WTC11 (cell line): ENCODE measurements at regions not wholly inside any gene's neighbourhood (a gene's known extent, or its start where the extent isn't known, plus 50 kb on each side); places are given as distances from the start of the nearest gene placed in this dataset.

Source experiments
- ATAC-seq: fragments of 200-7000 bp; cut with Tn5 transposase; 2 replicates; pipeline ENCODE4 v1.10.0; 2021; ENCODE audit warnings: mild to moderate bottlenecking, moderate library complexity
- CTCF ChIA-PET: fragments of 300-600 bp; sonication (Branson Sonifier 250); formaldehyde crosslinking; loops from one replicate; lab custom pipeline; 2021; ENCODE audit warnings: antibody characterized with exemption; lab: Charles Lee
- POLR2A ChIA-PET: fragments of 350-600 bp; sonication (Branson Sonifier 250); formaldehyde crosslinking; loops from one replicate; lab custom pipeline; 2021; ENCODE audit warnings: antibody characterized with exemption; lab: Charles Lee
- DNase-seq: peaks from one replicate; pipeline ENCODE4 v3.0.0; 2021; ENCODE audit warnings: low spot score
- H3K27ac Mint-ChIP-seq: 2 replicates; pipeline ENCODE4 v1.8.0; 2021; ENCODE audit warnings: mixed read lengths
- H3K27me3 Mint-ChIP-seq: 2 replicates; pipeline ENCODE4 v1.8.0; 2021; ENCODE audit warnings: low read depth, mild to moderate bottlenecking, moderate library complexity, mixed read lengths
- H3K36me3 Mint-ChIP-seq: 2 replicates; pipeline ENCODE4 v1.8.0; 2021; ENCODE audit warnings: mixed read lengths
- H3K4me1 Mint-ChIP-seq: 2 replicates; pipeline ENCODE4 v1.8.0; 2022; ENCODE audit warnings: mixed read lengths
- H3K4me3 Mint-ChIP-seq: 2 replicates; pipeline ENCODE4 v1.8.0; 2021; ENCODE audit warnings: mild to moderate bottlenecking, moderate library complexity, mixed read lengths
- H3K9me3 Mint-ChIP-seq: 2 replicates; pipeline ENCODE4 v1.8.0; 2021; ENCODE audit warnings: mixed read lengths
- IRF2 ChIP-seq: sonication (generic); formaldehyde crosslinking; IDR thresholded peaks from 2 replicates; pipeline ENCODE4 v1.8.0; 2022; ENCODE audit warnings: low read depth, missing genetic modification reagents, borderline replicate concordance
- JAZF1 ChIP-seq: fragments of 250-450 bp; sonication (Bioruptor Pico); IDR thresholded peaks from 2 replicates; pipeline ENCODE4 v1.9.0; 2021; ENCODE audit warnings: moderate library complexity, mild to moderate bottlenecking, inconsistent platforms
- NFATC4 ChIP-seq: fragments of 250-450 bp; sonication (Bioruptor Pico); IDR thresholded peaks from 2 replicates; pipeline ENCODE4 v1.9.0; 2021; ENCODE audit warnings: mild to moderate bottlenecking
- OVOL2 ChIP-seq: fragments of 250-450 bp; sonication (Bioruptor Pico); IDR thresholded peaks from 2 replicates; pipeline ENCODE4 v1.9.0; 2021; ENCODE audit warnings: mild to moderate bottlenecking, borderline replicate concordance
- SP1 ChIP-seq: sonication (generic); formaldehyde crosslinking; conservative IDR thresholded peaks from 2 replicates; pipeline ENCODE4 v1.8.1; 2022; ENCODE audit warnings: missing genetic modification reagents
- TP53 ChIP-seq: sonication (generic); formaldehyde crosslinking; IDR thresholded peaks from 2 replicates; pipeline ENCODE4 v1.8.1; 2023; ENCODE audit warnings: mild to moderate bottlenecking, missing genetic modification reagents
- ZNF121 ChIP-seq: sonication (generic); formaldehyde crosslinking; IDR thresholded peaks from 2 replicates; pipeline ENCODE4 v1.8.0; 2023; ENCODE audit warnings: missing genetic modification reagents
- ZNF138 ChIP-seq: sonication (generic); formaldehyde crosslinking; conservative IDR thresholded peaks from 2 replicates; pipeline ENCODE4 v1.8.1; 2022; ENCODE audit warnings: mild to moderate bottlenecking, moderate library complexity, missing genetic modification reagents
- ZNF232 ChIP-seq: sonication (generic); formaldehyde crosslinking; IDR thresholded peaks from 2 replicates; pipeline ENCODE4 v1.8.0; 2022; ENCODE audit warnings: mild to moderate bottlenecking, missing genetic modification reagents
- ZNF671 ChIP-seq: fragments of 250-450 bp; sonication (Bioruptor Pico); IDR thresholded peaks from 2 replicates; pipeline ENCODE4 v1.8.0; 2021; ENCODE audit warnings: mild to moderate bottlenecking
- TF ChIP-seq, protein P1 (sequence below): sonication (generic); formaldehyde crosslinking; conservative IDR thresholded peaks from 2 replicates; pipeline ENCODE4 v1.8.1; 2023; ENCODE audit warnings: mild to moderate bottlenecking, low read depth, missing genetic modification reagents, moderate library complexity
- TF ChIP-seq, protein P2 (sequence below): fragments of 250-450 bp; sonication (Bioruptor Pico); IDR thresholded peaks from 2 replicates; pipeline ENCODE4 v1.9.0; 2021; ENCODE audit warnings: mild to moderate bottlenecking
- TF ChIP-seq, protein P3 (sequence below): sonication (generic); formaldehyde crosslinking; IDR thresholded peaks from 2 replicates; pipeline ENCODE4 v1.8.1; 2023; ENCODE audit warnings: mild to moderate bottlenecking, missing genetic modification reagents
- TF ChIP-seq, protein P4 (sequence below): sonication (generic); formaldehyde crosslinking; IDR thresholded peaks from 2 replicates; pipeline ENCODE4 v1.8.1; 2023; ENCODE audit warnings: mild to moderate bottlenecking, missing genetic modification reagents
- TF ChIP-seq, protein P5 (sequence below): sonication (generic); formaldehyde crosslinking; IDR thresholded peaks from 2 replicates; pipeline ENCODE4 v1.8.1; 2023; ENCODE audit warnings: mild to moderate bottlenecking, missing genetic modification reagents, moderate library complexity
- TF ChIP-seq, protein P6 (sequence below): sonication (generic); formaldehyde crosslinking; IDR thresholded peaks from 2 replicates; pipeline ENCODE4 v1.8.0; 2022; ENCODE audit warnings: mild to moderate bottlenecking, missing genetic modification reagents
- TF ChIP-seq, protein P7 (sequence below): fragments of 250-450 bp; sonication (Bioruptor Pico); conservative IDR thresholded peaks from 2 replicates; pipeline ENCODE4 v1.9.0; 2021; ENCODE audit warnings: mild to moderate bottlenecking
- TF ChIP-seq, protein P8 (sequence below): fragments of 250-450 bp; sonication (Bioruptor Pico); IDR thresholded peaks from 2 replicates; pipeline ENCODE4 v2.1.2; 2022; ENCODE audit warnings: mild to moderate bottlenecking, moderate library complexity
- TF ChIP-seq, protein P9 (sequence below): fragments of 250-450 bp; sonication (Bioruptor Pico); IDR thresholded peaks from 2 replicates; pipeline ENCODE4 v1.9.0; 2021; ENCODE audit warnings: mild to moderate bottlenecking

DNA sequence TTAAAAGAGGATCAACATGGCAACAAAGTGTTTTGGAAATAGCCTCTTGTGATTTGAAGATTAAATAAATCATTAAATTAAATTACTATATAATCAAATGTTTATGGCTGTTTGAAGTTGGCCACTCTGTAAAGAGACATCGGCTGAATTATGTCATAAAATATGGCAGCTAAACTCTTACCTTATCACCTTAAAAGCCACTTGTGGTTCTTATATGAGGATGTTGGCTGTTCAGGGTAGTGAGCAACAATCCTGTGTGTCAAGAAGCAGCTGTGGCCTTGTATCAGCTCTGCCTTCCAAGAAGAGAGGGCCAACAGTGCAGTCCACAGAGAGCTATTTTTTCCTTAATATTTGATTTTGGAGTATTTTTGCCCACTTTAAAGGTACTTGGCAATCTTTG is 113.4 kb upstream of the CDK6 start:
- Mint-ChIP-seq H3K27ac (no peak overlapping the region), H3K27me3 (no peaks in the 10 kb centered on the region; the same call in 1 of the 2 replicates), H3K4me1 (no peaks in the 10 kb centered on the region), H3K36me3 (no peaks in the 10 kb centered on the region), H3K9me3 (no peaks in the 10 kb centered on the region), H3K4me3 (no peak overlapping the region)
- CTCF ChIA-PET = no interaction called here
- DNase-seq (no peak), ATAC-seq (no peak)
- TF ChIP-seq, protein P1, sequence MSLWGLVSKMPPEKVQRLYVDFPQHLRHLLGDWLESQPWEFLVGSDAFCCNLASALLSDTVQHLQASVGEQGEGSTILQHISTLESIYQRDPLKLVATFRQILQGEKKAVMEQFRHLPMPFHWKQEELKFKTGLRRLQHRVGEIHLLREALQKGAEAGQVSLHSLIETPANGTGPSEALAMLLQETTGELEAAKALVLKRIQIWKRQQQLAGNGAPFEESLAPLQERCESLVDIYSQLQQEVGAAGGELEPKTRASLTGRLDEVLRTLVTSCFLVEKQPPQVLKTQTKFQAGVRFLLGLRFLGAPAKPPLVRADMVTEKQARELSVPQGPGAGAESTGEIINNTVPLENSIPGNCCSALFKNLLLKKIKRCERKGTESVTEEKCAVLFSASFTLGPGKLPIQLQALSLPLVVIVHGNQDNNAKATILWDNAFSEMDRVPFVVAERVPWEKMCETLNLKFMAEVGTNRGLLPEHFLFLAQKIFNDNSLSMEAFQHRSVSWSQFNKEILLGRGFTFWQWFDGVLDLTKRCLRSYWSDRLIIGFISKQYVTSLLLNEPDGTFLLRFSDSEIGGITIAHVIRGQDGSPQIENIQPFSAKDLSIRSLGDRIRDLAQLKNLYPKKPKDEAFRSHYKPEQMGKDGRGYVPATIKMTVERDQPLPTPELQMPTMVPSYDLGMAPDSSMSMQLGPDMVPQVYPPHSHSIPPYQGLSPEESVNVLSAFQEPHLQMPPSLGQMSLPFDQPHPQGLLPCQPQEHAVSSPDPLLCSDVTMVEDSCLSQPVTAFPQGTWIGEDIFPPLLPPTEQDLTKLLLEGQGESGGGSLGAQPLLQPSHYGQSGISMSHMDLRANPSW (CRISPR knock-in tag) = no peak
- TF ChIP-seq ZNF138 (CRISPR knock-in tag) (no peak), TP53 (no peak), ZNF232 (CRISPR knock-in tag) (no peak), NFATC4 (no peak), ZNF671 (CRISPR knock-in tag) (no peak)
- TF ChIP-seq, protein P2, sequence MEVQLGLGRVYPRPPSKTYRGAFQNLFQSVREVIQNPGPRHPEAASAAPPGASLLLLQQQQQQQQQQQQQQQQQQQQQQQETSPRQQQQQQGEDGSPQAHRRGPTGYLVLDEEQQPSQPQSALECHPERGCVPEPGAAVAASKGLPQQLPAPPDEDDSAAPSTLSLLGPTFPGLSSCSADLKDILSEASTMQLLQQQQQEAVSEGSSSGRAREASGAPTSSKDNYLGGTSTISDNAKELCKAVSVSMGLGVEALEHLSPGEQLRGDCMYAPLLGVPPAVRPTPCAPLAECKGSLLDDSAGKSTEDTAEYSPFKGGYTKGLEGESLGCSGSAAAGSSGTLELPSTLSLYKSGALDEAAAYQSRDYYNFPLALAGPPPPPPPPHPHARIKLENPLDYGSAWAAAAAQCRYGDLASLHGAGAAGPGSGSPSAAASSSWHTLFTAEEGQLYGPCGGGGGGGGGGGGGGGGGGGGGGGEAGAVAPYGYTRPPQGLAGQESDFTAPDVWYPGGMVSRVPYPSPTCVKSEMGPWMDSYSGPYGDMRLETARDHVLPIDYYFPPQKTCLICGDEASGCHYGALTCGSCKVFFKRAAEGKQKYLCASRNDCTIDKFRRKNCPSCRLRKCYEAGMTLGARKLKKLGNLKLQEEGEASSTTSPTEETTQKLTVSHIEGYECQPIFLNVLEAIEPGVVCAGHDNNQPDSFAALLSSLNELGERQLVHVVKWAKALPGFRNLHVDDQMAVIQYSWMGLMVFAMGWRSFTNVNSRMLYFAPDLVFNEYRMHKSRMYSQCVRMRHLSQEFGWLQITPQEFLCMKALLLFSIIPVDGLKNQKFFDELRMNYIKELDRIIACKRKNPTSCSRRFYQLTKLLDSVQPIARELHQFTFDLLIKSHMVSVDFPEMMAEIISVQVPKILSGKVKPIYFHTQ (CRISPR knock-in tag) = no peak
- TF ChIP-seq, protein P3, sequence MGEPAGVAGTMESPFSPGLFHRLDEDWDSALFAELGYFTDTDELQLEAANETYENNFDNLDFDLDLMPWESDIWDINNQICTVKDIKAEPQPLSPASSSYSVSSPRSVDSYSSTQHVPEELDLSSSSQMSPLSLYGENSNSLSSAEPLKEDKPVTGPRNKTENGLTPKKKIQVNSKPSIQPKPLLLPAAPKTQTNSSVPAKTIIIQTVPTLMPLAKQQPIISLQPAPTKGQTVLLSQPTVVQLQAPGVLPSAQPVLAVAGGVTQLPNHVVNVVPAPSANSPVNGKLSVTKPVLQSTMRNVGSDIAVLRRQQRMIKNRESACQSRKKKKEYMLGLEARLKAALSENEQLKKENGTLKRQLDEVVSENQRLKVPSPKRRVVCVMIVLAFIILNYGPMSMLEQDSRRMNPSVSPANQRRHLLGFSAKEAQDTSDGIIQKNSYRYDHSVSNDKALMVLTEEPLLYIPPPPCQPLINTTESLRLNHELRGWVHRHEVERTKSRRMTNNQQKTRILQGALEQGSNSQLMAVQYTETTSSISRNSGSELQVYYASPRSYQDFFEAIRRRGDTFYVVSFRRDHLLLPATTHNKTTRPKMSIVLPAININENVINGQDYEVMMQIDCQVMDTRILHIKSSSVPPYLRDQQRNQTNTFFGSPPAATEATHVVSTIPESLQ (CRISPR knock-in tag) = no peak
- TF ChIP-seq, protein P4, sequence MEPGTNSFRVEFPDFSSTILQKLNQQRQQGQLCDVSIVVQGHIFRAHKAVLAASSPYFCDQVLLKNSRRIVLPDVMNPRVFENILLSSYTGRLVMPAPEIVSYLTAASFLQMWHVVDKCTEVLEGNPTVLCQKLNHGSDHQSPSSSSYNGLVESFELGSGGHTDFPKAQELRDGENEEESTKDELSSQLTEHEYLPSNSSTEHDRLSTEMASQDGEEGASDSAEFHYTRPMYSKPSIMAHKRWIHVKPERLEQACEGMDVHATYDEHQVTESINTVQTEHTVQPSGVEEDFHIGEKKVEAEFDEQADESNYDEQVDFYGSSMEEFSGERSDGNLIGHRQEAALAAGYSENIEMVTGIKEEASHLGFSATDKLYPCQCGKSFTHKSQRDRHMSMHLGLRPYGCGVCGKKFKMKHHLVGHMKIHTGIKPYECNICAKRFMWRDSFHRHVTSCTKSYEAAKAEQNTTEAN (CRISPR knock-in tag) = no peak
- TF ChIP-seq, protein P5, sequence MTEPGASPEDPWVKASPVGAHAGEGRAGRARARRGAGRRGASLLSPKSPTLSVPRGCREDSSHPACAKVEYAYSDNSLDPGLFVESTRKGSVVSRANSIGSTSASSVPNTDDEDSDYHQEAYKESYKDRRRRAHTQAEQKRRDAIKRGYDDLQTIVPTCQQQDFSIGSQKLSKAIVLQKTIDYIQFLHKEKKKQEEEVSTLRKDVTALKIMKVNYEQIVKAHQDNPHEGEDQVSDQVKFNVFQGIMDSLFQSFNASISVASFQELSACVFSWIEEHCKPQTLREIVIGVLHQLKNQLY = no peak
- TF ChIP-seq, protein P6, sequence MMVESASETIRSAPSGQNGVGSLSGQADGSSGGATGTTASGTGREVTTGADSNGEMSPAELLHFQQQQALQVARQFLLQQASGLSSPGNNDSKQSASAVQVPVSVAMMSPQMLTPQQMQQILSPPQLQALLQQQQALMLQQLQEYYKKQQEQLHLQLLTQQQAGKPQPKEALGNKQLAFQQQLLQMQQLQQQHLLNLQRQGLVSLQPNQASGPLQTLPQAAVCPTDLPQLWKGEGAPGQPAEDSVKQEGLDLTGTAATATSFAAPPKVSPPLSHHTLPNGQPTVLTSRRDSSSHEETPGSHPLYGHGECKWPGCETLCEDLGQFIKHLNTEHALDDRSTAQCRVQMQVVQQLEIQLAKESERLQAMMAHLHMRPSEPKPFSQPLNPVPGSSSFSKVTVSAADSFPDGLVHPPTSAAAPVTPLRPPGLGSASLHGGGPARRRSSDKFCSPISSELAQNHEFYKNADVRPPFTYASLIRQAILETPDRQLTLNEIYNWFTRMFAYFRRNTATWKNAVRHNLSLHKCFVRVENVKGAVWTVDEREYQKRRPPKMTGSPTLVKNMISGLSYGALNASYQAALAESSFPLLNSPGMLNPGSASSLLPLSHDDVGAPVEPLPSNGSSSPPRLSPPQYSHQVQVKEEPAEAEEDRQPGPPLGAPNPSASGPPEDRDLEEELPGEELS (CRISPR knock-in tag) = no peak
- POLR2A ChIA-PET = no interaction called here

DNA sequence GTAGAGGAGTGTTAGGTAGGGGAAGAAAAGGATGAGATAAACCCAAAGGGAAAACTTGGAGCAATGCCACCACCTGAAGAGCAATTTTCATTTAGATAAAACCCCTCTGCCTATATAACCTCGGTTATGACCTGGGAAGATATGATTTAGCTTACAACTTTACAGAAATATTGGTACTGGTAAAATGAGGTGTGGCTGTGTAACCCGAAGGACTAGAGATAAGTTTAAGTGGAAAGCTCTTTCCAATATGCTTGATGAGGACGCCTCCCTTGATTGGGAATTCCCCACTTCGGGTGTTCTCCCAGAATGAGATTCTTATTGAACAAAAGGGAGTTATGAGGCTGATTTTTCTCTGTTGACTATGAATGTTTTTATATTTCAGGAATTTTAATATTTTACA is 109.5 kb upstream of the CDK6 start:
- TF ChIP-seq ZNF121 (CRISPR knock-in tag) (no peak), SP1 (no peak), JAZF1 (no peak), OVOL2 (CRISPR knock-in tag) (no peak), IRF2 (CRISPR knock-in tag) (no peak)
- TF ChIP-seq, protein P7, sequence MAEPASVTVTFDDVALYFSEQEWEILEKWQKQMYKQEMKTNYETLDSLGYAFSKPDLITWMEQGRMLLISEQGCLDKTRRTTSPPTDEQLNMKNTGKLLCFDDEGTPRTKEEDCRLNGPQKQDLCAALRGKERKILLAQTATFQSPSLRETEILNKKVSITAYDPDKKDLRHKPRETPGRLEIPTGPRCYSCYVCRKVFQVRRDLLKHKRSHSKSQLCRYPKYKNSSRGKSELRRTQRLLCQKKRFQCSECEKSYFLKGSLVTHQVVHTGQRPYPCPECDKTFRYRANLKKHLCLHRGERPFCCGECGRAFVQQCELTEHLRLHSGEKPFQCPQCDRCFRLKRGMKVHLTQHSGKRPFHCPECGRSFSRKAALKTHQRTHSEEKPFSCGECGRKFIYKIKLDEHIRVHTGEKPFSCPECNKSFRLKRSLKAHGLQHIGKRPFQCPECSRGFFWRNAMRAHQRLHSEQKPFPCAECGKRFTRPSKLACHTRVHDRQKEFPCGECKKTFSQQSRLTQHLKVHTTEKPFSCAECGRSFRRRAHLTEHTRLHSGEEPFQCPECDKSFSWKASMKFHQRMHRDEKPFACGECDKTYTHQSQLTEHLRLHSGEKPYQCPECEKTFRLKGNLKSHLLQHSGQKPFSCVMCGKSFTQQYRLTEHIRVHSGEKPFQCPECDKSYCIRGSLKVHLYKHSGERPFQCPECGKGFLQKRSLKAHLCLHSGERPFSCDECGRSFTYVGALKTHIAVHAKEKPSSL (CRISPR knock-in tag) = no peak
- TF ChIP-seq, protein P5 = no peak
- TF ChIP-seq, protein P8, sequence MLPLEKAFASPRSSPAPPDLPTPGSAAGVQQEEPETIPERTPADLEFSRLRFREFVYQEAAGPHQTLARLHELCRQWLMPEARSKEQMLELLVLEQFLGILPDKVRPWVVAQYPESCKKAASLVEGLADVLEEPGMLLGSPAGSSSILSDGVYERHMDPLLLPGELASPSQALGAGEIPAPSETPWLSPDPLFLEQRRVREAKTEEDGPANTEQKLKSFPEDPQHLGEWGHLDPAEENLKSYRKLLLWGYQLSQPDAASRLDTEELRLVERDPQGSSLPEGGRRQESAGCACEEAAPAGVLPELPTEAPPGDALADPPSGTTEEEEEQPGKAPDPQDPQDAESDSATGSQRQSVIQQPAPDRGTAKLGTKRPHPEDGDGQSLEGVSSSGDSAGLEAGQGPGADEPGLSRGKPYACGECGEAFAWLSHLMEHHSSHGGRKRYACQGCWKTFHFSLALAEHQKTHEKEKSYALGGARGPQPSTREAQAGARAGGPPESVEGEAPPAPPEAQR (CRISPR knock-in tag) = no peak
- TF ChIP-seq, protein P9, sequence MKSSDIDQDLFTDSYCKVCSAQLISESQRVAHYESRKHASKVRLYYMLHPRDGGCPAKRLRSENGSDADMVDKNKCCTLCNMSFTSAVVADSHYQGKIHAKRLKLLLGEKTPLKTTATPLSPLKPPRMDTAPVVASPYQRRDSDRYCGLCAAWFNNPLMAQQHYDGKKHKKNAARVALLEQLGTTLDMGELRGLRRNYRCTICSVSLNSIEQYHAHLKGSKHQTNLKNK = no peak
- Mint-ChIP-seq H3K27ac (no peak overlapping the region), H3K4me1 (no peaks in the 10 kb centered on the region), H3K9me3 (no peaks in the 10 kb centered on the region), H3K27me3 (no peaks in the 10 kb centered on the region; the same call in 1 of the 2 replicates), H3K36me3 (no peaks in the 10 kb centered on the region), H3K4me3 (no peak overlapping the region)
- CTCF ChIA-PET = no interaction called here
- DNase-seq = no peak
- no peak for ATAC-seq
- POLR2A ChIA-PET = no interaction called here
